H1 (cell line): ENCODE measurements at regions not wholly inside any gene's neighbourhood (a gene's known extent, or its start where the extent isn't known, plus 50 kb on each side); places are given as distances from the start of the nearest gene placed in this dataset.

Source experiments
- CHD2 ChIP-seq: IDR thresholded peaks from 2 replicates; pipeline ENCODE4 v1.6.1; 2012; ENCODE audit warnings: low read length, improper control_type of control experiment
- JUN ChIP-seq: IDR thresholded peaks from 2 replicates; pipeline ENCODE4 v1.6.1; 2011; ENCODE audit warnings: low read depth, mild to moderate bottlenecking, improper control_type of control experiment, low read length
- POLR2AphosphoS5 ChIP-seq: IDR thresholded peaks from 2 replicates; pipeline ENCODE4 v1.6.1; 2011; ENCODE audit warnings: low read depth, low read length
- TF ChIP-seq, protein P1 (sequence below): IDR thresholded peaks from 2 replicates; pipeline ENCODE4 v1.6.1; 2012; ENCODE audit warnings: inconsistent platforms

GRCh38 chr1:157292809-157293564 is 154.8 kb upstream of the ETV3 start (continued):
- TF ChIP-seq CHD2 (no peak), JUN (no peak), POLR2AphosphoS5 (no peak)
- TF ChIP-seq, protein P1, sequence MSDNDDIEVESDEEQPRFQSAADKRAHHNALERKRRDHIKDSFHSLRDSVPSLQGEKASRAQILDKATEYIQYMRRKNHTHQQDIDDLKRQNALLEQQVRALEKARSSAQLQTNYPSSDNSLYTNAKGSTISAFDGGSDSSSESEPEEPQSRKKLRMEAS: no peak
